ENCODE measurements at regions not wholly inside any gene's neighbourhood (a gene's known extent, or its start where the extent isn't known, plus 50 kb on each side); places are given as distances from the start of the nearest gene placed in this dataset.

DNA sequence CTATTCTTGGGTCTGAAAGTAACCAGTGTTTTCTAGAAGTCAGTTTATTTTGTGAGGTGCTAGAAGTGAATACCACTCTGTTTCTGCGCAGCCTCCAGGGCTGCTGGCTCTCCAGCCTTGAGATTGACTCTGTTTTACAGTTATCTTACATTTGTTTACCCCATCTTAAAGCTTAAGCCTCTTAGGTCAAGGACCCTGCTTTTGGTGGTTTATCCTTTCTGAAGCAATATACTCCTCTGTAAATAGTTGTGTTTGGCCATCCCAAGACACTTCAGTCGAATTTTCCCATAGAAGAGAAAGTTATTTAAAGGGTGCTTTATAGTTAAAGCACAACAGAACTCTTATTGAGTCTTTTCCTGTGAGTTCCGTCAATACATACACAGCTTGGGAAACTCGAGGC lies 190.6 kb upstream of the RSPO3 start:
- Histone ChIP-seq H4K5ac (ENCODE audit: low read depth, low read length) (no peak overlapping the region), H3K36me3 (ENCODE audit: control insufficient read depth, insufficient read depth, low read length) (no peaks in the 10 kb centered on the region), H2AFZ (replicated peaks; ENCODE audit: low read length, poor library complexity) (no peak overlapping the region), H4K20me1 (ENCODE audit: insufficient read depth, low read length) (no peaks in the 10 kb centered on the region), H3K9me3 (ENCODE audit: control insufficient read depth, insufficient read depth, low read length) (no peaks in the 10 kb centered on the region), H3K4me1 (ENCODE audit: control insufficient read depth, insufficient read depth, low read length) (no peaks in the 10 kb centered on the region; the same call in 1 of the 2 replicates), H3K79me1 (ENCODE audit: low read depth in 1 of 2, low read length in 2 of 2) (no peaks in the 10 kb centered on the region), H3K4me2 (ENCODE audit: low read depth, low read length) (no peak overlapping the region), H3K18ac (ENCODE audit: low read depth, low read length) (no peak overlapping the region), H4K91ac (ENCODE audit: insufficient read depth, low read depth, low read length) (no peak overlapping the region), H2AK5ac (ENCODE audit: low read depth, low read length) (no peak overlapping the region), H3K4ac (ENCODE audit: low read depth, low read length) (no peak overlapping the region), H2BK20ac (ENCODE audit: low read depth, low read length) (no peak overlapping the region), H3K27me3 (ENCODE audit: control insufficient read depth, insufficient read depth, low read length) (no peaks in the 10 kb centered on the region), H3K56ac (ENCODE audit: extremely low read depth, insufficient read depth, low read length) (no peak overlapping the region), H3K9ac (ENCODE audit: low read depth, low read length) (no peak overlapping the region), H3K23ac (ENCODE audit: low read depth, low read length) (no peak overlapping the region), H4K8ac (ENCODE audit: low read depth in 2 of 2, low read length in 2 of 2) (no peak overlapping the region), H2BK5ac (ENCODE audit: low read depth, low read length, poor library complexity, severe bottlenecking) (no peak overlapping the region), H3K4me3 (ENCODE audit: insufficient read depth, low read depth, low read length) (no peak overlapping the region), H2AK9ac (replicated peaks; ENCODE audit: low read depth, low read length, poor library complexity) (no peak overlapping the region), H3K27ac (ENCODE audit: insufficient read depth, low read length) (no peak overlapping the region), H3K14ac (replicated peaks; ENCODE audit: low read depth, low read length) (no peak overlapping the region), H3K9me1 (ENCODE audit: insufficient read depth, low read length) (no peaks in the 10 kb centered on the region), H2BK120ac (ENCODE audit: low read depth, low read length) (no peak overlapping the region), H2BK15ac (ENCODE audit: low read depth, low read length) (no peak overlapping the region)
- no peak; the same call in 1 of the 2 replicates for ATAC-seq (ENCODE audit: low read depth)
- DNase-seq, result no peak
- CTCF ChIA-PET, result no interaction called here
- BruUV-seq (replicated peaks), result no TSS peak
- POLR2A ChIA-PET (ENCODE audit: unreplicated experiment), result no interaction called here
- in situ Hi-C loops (cut with MboI; ENCODE audit: low sequenced_read_pairs), result no loop called here
- no peak for TF ChIP-seq CEBPB (IDR thresholded peaks at IDR 0.05; ENCODE audit: low read depth, low read length)
- TF ChIP-seq RFX5 (IDR thresholded peaks at IDR 0.05; ENCODE audit: low read depth, low read length), result no peak
- TF ChIP-seq RCOR1 (IDR thresholded peaks at IDR 0.05; ENCODE audit: insufficient replicate concordance, low read length), result no peak
- no peak for TF ChIP-seq FOS (IDR thresholded peaks at IDR 0.05; ENCODE audit: low read depth, low read length)
- TF ChIP-seq NFE2L2 (IDR thresholded peaks at IDR 0.05; ENCODE audit: low read depth, low read length), result no peak
- WGBS, 2 experiments (ENCODE audit: extremely low coverage in 2 of 2, insufficient read length in 1 of 2), result no CpG with 5 or more reads among the region's 4 CpGs
- intact Hi-C loops (cut with micrococcal nuclease), result no loop called here
- dilution Hi-C loops (cut with HindIII; ENCODE audit: low sequenced_read_pairs, unreplicated experiment), result no loop called here
